Stimulated activated CD4-positive, alpha-beta T cell treated with anti-CD3 and anti-CD28 coated beads, Interleukin-2, amount 100 ng/mL, for 4 hours (primary cell): ENCODE measurements at regions not wholly inside any gene's neighbourhood (a gene's known extent, or its start where the extent isn't known, plus 50 kb on each side); places are given as distances from the start of the nearest gene placed in this dataset.
"Not testable (repeated sequence)": the region's sequence is repeated elsewhere in the genome, so short reads cannot be mapped to it uniquely, and the experiment has no call there.

Source experiments
- DNase-seq: peaks from one replicate; pipeline ENCODE4 v3.0.0-alpha.2; 2020; ENCODE audit warnings: low read depth

- no peak for DNase-seq
Measured at GRCh38 chr3:110814170-110815007, 257.2 kb upstream of the NECTIN3 start.

- DNase-seq, result no peak
Measured at GRCh38 chr3:110815008-110815583, 256.5 kb upstream of the NECTIN3 start.

GRCh38 chr3:110816008-110816407 is 255.6 kb upstream of the NECTIN3 start:
- no peak for DNase-seq

DNA sequence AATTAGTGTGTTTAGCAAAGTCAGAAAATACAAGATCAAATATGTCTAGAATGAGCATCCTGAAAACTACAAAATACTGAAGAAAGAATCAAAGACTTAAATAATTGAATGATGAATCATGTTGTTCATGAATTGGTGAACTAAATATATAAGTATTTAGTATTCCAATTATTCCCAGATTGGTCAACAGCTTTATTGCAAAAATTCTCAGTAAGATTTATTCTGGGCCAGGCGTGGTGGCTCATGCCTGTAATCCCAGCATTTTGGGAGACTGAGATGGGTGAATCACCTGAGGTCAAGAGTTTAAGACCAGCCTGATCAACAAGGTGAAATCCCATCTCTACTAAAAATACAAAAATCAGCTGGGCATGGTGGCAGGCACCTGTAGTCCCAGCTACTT is 250.0 kb upstream of the NECTIN3 start:
- DNase-seq, result no peak

- no peak for DNase-seq
Measured at GRCh38 chr3:110822971-110823370, 248.6 kb upstream of the NECTIN3 start.

GRCh38 chr3:110846971-110847370 is 224.6 kb upstream of the NECTIN3 start:
- DNase-seq, result no peak

DNA sequence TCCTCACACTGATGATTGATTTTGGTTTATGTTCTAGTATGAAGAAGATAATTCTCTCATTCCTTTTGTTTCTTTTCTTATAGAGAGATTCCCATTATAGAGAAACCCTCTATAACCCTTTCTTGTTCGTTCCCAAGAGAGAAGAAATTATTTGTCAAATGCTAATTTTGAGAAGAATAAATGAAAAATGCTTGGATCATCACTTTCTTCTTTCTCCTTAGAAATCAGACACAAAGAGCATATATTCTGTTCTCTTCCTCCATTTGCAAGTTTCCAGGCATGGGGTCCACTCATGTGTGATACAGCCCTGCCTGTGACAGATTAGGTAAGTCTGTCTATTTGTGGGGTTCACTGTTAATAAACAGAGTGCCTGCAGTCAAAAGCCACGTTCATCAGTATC is 222.6 kb upstream of the NECTIN3 start:
- DNase-seq, result no peak

DNA sequence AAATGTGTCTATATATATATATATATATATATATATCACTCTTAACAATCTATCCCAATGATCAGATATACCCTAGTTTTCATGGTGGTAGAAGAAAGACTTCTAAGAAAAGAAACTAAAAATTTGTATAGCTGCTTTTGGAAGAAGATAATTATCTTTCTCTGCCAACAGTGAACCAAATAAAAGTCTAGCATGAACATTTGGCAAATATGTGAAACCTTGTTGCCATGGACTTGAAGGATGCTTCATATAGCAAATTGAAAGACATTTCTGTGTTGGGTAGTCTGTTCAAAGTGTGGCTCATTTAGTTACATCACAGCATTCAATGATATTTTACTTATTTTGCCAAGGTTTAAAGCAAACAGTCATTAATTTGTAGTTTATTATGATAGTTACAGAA is 219.9 kb upstream of the NECTIN3 start:
- no peak for DNase-seq

- no peak for DNase-seq
Measured at GRCh38 chr3:110855207-110855606, 216.4 kb upstream of the NECTIN3 start.

DNA sequence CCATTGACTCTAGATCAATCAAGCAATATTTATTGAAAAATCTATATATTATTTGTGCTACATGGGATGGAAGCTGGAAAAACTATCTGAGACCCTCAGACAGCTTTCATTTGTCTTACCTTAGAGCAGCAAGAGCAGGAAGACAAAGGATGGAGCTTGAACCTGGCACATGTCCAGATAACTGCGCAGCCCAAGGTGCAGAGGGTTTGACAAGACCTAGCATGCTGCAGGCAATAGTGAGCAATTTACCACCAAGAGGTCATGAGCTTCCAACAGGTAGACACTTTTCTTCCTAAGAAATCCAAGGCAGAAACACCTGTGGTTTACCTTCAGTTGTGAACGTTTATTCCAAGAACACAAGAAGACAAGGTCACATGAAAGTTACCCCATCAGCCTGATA is 214.7 kb upstream of the NECTIN3 start:
- no peak for DNase-seq

GRCh38 chr3:110858549-110858948 is 213.1 kb upstream of the NECTIN3 start:
- no peak for DNase-seq

DNA sequence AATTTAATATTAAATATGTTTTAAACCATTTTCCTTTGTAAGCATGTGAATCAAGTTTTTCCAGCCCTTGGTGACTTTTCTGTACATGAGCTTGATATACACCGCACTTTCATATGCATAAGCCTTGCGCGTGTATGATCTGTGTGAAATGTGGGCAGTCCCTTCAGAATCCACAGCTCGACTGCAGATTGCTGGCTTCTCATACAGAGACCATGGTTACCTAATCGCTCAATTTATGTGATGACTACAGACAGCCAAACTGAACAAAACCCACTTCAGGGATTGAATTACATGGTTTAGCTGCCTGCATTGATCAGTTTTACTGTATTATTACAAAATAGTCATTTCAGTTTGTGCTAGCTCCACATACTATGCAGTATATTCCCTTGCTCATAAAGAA is 212.3 kb upstream of the NECTIN3 start:
- no peak for DNase-seq

DNA sequence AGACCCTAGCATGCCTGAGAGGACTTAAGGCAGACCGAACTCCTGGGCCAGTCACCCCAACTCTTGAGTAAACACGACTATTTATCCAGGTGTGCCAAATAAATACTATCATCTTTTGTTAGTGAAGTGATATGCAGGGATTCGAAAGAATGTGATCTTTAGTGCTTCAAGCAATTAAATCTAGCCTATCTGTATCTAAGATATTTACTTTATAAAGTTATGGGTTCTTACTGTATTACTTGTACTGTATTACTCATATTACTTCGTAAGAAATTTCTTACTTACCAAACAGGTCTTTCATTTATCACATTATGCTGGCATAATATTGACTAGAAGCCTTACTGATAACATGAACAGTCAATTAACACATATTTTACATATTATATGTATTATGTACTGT is 211.6 kb upstream of the NECTIN3 start:
- DNase-seq, result no peak

DNA sequence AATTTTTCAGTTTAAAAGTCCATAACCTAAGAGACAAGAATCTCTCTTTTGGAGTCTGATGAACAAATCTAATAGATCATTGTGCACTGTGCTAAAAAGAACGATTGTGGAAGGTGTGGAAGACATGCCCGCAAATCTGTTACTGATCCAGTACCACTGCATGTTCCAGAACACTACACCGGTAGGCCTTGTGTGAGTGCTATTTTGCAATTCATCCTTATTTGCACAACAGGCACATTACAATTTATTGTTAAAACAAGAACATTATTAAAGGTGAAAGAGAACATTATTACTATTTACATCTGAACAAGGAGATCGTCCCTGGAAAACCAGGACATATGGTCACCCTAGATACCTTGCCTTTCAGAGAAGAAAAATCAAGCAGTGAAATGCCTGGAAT is 205.7 kb upstream of the NECTIN3 start:
- DNase-seq, result no peak

GRCh38 chr3:110868106-110868505 is 203.5 kb upstream of the NECTIN3 start:
- DNase-seq, result no peak

GRCh38 chr3:110869736-110870135 is 201.9 kb upstream of the NECTIN3 start:
- no peak for DNase-seq

- no peak for DNase-seq
Measured at GRCh38 chr3:110871869-110872268, 199.7 kb upstream of the NECTIN3 start.

DNA sequence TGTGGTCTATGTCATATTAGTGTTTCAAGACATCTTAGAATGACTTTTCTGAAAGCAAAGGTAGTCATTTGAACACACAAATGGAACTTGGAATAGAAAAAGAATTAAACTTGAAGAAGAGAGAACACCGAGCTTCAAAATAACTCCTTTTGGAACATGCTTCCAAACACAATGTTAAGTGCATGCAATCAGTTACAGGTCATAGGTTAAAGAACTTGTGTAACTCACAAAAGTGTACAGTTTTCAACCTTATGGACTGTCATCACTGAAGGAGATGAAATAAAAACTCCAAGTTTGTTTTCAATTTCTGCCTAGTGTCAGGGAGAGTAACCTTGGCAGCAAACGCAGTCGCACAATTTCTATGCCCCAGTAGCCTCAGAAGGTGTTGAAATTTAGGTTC is 192.9 kb upstream of the NECTIN3 start:
- no peak for DNase-seq

DNA sequence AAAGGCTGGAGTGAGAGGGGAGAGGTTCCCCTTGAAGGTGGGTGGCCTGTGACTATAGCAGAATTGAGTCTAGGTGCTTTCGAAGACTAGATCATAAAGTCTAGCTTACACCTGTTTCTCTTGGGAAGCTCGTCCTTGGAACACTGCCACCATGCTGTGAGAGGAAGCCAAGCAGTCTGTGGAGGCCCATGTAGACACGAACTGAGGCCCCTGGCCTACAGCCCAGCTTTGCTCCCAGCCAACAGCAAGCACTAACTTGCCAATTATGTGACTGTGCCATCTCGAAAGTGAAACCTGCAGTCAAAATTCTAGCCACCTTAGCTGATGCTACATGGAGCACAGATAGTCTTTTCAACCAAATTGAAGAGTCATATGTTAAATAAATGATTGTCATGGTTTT is 190.5 kb upstream of the NECTIN3 start:
- DNase-seq, result no peak

DNA sequence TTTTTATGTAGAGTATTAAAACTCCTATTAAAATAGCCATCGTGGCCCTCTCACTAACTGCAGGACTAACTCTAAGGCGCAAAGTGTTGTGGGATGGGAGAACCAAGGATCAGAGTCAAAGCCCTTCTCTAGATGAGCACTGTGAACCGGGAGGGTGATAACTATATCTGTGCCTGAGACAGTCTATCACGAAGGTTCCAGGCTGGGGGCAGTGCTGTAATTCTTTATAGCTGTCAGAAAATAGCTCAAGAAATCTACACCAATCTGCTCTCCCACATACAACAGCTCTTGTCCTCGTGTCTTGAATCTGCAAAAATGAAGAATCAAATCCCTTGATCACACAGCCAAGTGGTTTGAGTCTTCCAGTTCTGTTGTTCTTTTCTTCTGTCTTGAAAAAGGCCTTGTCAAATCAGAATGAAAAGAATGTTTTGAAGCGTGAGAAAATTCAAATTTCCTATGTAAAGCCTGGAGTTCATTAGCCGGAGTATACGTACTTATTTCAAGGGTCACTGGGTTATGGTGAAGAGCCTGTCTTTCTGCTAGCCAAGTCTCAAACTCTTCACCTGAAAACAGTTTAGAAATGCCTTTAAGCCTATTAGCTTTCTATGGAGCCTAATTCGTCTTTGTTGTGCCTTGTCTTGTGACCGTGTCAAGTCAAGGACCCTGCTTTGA is 185.3 kb upstream of the NECTIN3 start:
- DNase-seq, result no peak

GRCh38 chr3:110887176-110887575 is 184.4 kb upstream of the NECTIN3 start:
- DNase-seq, result no peak

DNA sequence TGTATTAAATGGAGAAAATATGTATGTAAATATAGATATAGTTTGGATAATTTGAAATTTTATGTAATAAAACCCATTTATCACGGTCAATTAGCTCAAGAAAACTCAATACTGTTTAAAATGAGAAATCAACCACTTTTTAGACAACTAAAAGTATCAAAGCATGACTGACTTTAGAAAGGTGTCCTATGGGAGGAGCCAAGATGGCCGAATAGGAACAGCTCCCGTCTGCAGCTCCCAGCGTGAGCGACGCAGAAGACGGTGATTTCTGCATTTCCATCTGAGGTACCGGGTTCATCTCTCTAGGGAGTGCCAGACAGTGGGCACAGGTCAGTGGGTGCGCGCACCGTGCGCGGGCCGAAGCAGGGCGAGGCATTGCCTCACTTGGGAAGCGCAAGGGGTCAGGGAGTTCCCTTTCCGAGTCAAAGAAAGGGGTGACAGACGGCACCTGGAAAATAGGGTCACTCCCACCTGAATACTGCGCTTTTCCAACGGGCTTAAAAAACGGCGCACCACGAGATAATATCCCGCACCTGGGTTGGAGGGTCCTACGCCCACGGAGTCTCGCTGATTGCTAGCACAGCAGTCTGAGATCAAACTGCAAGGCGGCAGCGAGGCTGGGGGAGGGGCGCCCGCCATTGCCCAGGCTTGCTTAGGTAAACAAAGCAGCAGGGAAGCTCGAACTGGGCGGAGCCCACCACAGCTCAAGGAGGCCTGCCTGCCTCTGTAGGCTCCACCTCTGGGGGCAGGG is 182.8 kb upstream of the NECTIN3 start:
- not testable (repeated sequence) for DNase-seq

DNA sequence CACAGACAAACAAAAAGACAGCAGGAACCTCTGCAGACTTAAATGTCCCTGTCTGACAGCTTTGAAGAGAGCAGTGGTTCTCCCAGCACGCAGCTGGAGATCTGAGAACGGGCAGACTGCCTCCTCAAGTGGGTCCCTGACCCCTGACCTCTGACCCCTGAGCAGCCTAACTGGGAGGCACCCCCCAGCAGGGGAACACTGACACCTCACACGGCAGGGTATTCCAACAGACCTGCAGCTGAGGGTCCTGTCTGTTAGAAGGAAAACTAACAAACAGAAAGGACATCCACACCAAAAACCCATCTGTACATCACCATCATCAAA is 182.3 kb upstream of the NECTIN3 start:
- DNase-seq, result not testable (repeated sequence)
